HL-60 (cell line): ENCODE measurements at regions not wholly inside any gene's neighbourhood (a gene's known extent, or its start where the extent isn't known, plus 50 kb on each side); places are given as distances from the start of the nearest gene placed in this dataset.

ENCODE experiments used
- DNase-seq, 2 experiments: peaks; one replicate each; pipeline ENCODE4 v3.0.0-alpha.2; 2010 to 2020; ENCODE audit warnings: low read depth in 1 of 2, low spot score in 1 of 2
- H3K27ac ChIP-seq: fragments of 250-450 bp; sonication (Bioruptor Pico); replicated peaks from 2 replicates; pipeline ENCODE4 v1.5.1; 2020; ENCODE audit warnings: mild to moderate bottlenecking, moderate library complexity
- H3K27me3 ChIP-seq: fragments of 250-450 bp; sonication (Bioruptor Pico); 2 replicates; pipeline ENCODE4 v1.5.1; 2021; ENCODE audit warnings: mild to moderate bottlenecking, moderate library complexity; ENCODE audit not compliant: insufficient read depth, poor library complexity, severe bottlenecking
- H3K4me3 ChIP-seq: replicated peaks from 2 replicates; pipeline ENCODE4 v1.5.1; 2011; ENCODE audit warnings: mild to moderate bottlenecking, control low read depth, low read length; ENCODE audit not compliant: insufficient read depth
- GABPA ChIP-seq: IDR thresholded peaks from 2 replicates; pipeline ENCODE4 v1.6.1; 2012; ENCODE audit warnings: low read depth
- POLR2AphosphoS5 ChIP-seq: IDR thresholded peaks from 2 replicates; pipeline ENCODE4 v1.6.1; 2012; ENCODE audit warnings: low read depth
- SPI1 ChIP-seq: IDR thresholded peaks from 2 replicates; pipeline ENCODE4 v1.6.1; 2012; ENCODE audit warnings: low read depth, mild to moderate bottlenecking, borderline replicate concordance
- TF ChIP-seq, protein P1 (sequence below): IDR thresholded peaks from 2 replicates; pipeline ENCODE4 v1.6.1; 2012; ENCODE audit warnings: low read depth; ENCODE audit not compliant: insufficient replicate concordance
- TF ChIP-seq, protein P2 (sequence below): IDR thresholded peaks from one replicate; pipeline ENCODE4 v1.5.1; 2011; ENCODE audit warnings: low read length, control low read depth, inconsistent platforms; ENCODE audit not compliant: insufficient read depth

GRCh38 chr5:118711727-118712126 lies 276.6 kb downstream of the DTWD2 start:
- no peaks in the 10 kb centered on the region for H3K27me3 ChIP-seq
- no peak overlapping the region for H3K27ac ChIP-seq
- TF ChIP-seq POLR2AphosphoS5 (no peak), SPI1 (no peak), GABPA (no peak)
- TF ChIP-seq, protein P1, sequence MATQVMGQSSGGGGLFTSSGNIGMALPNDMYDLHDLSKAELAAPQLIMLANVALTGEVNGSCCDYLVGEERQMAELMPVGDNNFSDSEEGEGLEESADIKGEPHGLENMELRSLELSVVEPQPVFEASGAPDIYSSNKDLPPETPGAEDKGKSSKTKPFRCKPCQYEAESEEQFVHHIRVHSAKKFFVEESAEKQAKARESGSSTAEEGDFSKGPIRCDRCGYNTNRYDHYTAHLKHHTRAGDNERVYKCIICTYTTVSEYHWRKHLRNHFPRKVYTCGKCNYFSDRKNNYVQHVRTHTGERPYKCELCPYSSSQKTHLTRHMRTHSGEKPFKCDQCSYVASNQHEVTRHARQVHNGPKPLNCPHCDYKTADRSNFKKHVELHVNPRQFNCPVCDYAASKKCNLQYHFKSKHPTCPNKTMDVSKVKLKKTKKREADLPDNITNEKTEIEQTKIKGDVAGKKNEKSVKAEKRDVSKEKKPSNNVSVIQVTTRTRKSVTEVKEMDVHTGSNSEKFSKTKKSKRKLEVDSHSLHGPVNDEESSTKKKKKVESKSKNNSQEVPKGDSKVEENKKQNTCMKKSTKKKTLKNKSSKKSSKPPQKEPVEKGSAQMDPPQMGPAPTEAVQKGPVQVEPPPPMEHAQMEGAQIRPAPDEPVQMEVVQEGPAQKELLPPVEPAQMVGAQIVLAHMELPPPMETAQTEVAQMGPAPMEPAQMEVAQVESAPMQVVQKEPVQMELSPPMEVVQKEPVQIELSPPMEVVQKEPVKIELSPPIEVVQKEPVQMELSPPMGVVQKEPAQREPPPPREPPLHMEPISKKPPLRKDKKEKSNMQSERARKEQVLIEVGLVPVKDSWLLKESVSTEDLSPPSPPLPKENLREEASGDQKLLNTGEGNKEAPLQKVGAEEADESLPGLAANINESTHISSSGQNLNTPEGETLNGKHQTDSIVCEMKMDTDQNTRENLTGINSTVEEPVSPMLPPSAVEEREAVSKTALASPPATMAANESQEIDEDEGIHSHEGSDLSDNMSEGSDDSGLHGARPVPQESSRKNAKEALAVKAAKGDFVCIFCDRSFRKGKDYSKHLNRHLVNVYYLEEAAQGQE = no peak
- TF ChIP-seq, protein P2, sequence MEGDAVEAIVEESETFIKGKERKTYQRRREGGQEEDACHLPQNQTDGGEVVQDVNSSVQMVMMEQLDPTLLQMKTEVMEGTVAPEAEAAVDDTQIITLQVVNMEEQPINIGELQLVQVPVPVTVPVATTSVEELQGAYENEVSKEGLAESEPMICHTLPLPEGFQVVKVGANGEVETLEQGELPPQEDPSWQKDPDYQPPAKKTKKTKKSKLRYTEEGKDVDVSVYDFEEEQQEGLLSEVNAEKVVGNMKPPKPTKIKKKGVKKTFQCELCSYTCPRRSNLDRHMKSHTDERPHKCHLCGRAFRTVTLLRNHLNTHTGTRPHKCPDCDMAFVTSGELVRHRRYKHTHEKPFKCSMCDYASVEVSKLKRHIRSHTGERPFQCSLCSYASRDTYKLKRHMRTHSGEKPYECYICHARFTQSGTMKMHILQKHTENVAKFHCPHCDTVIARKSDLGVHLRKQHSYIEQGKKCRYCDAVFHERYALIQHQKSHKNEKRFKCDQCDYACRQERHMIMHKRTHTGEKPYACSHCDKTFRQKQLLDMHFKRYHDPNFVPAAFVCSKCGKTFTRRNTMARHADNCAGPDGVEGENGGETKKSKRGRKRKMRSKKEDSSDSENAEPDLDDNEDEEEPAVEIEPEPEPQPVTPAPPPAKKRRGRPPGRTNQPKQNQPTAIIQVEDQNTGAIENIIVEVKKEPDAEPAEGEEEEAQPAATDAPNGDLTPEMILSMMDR = no peak
- no peak for DNase-seq
- no peak overlapping the region for H3K4me3 ChIP-seq

GRCh38 chr5:118705959-118706667 lies 282.2 kb downstream of the DTWD2 start:
- Histone ChIP-seq H3K27ac (no peak overlapping the region), H3K27me3 (no peaks in the 10 kb centered on the region), H3K4me3 (no peak overlapping the region)
- TF ChIP-seq GABPA (no peak), POLR2AphosphoS5 (no peak), SPI1 (no peak)
- TF ChIP-seq, protein P2 = no peak
- TF ChIP-seq, protein P1 = no peak
- no peak for DNase-seq

DNA sequence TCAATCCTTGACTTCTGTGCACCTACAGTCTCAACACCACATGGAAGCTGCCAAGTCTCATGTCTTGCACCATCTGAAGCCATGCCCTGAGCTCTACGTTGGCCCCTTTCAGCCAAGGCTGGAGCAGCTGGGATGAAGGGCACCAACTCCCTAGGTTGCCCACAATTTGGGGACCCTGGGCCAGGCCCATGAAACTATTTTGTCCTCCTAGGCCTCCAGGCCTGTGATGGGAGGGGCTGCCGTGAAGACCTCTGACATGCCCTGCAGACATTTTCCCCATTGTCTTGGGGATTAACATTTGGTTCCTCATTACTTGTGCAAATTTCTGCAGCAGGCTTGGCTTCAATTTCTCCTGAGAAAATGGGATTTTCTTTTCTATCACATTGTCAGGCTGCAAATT lies 285.1 kb downstream of the DTWD2 start:
- Histone ChIP-seq H3K27ac (no peak overlapping the region), H3K27me3 (no peaks in the 10 kb centered on the region), H3K4me3 (no peak overlapping the region)
- no peak for DNase-seq
- no peak for TF ChIP-seq POLR2AphosphoS5
- TF ChIP-seq, protein P1 = no peak
- no peak for TF ChIP-seq SPI1
- TF ChIP-seq, protein P2 = no peak
- no peak for TF ChIP-seq GABPA
